ENCODE measurements at regions not wholly inside any gene's neighbourhood (a gene's known extent, or its start where the extent isn't known, plus 50 kb on each side); places are given as distances from the start of the nearest gene placed in this dataset.

GRCh38 chr3:170703121-170703588 lies 117.3 kb upstream of the SLC7A14 start:
- Histone ChIP-seq H2BK5ac (ENCODE audit: low read depth, low read length) (no peak overlapping the region), H4K5ac (ENCODE audit: insufficient read length, low read depth, low read length) (no peak overlapping the region), H2BK15ac (ENCODE audit: low read length) (no peak overlapping the region), H2BK20ac (ENCODE audit: low read length) (no peak overlapping the region), H3K18ac (ENCODE audit: extremely low read depth, low read length) (no peak overlapping the region), H4K8ac (ENCODE audit: extremely low read depth, insufficient read depth, low read length) (no peak overlapping the region), H2BK12ac (ENCODE audit: low read depth, low read length) (no peak overlapping the region), H3K27ac (ENCODE audit: low read depth, low read length) (no peak overlapping the region), H3K56ac (replicated peaks; ENCODE audit: insufficient read length, low read depth, low read length) (no peak overlapping the region), H4K20me1 (replicated peaks in 1 of 2; ENCODE audit: control insufficient read depth in 1 of 2, insufficient read depth in 2 of 2, low read length in 2 of 2) (no peaks in the 10 kb centered on the region), H3K9me3 (ENCODE audit: insufficient read depth in 2 of 2, low read depth in 1 of 2, low read length in 1 of 2) (no peaks in the 10 kb centered on the region), H2AK5ac (ENCODE audit: low read depth, low read length) (no peak overlapping the region), H3K14ac (ENCODE audit: insufficient read length) (no peak overlapping the region), H3K4ac (replicated peaks; ENCODE audit: insufficient read length, low read depth, low read length) (no peak overlapping the region), H3K23ac (ENCODE audit: insufficient read length) (no peak overlapping the region), H4K91ac (replicated peaks; ENCODE audit: insufficient read length, low read length) (no peak overlapping the region), H2BK120ac (replicated peaks; ENCODE audit: low read depth, low read length) (no peak overlapping the region), H3K9ac (replicated peaks in 1 of 4; ENCODE audit: extremely low read depth in 1 of 4, low read depth in 3 of 4, low read length in 3 of 4) (no peak overlapping the region), H3K4me2 (ENCODE audit: insufficient read depth in 1 of 2, low read depth in 2 of 2, low read length in 2 of 2) (no peak overlapping the region), H3K23me2 (ENCODE audit: low read depth, low read length) (no peaks in the 10 kb centered on the region; the same call in 1 of the 2 replicates), H3K27me3 (replicated peaks in 1 of 4; ENCODE audit: control insufficient read depth in 3 of 4, extremely low read depth in 1 of 4, insufficient read depth in 3 of 4, low read length in 3 of 4) (no peaks in the 10 kb centered on the region), H2AFZ (ENCODE audit: low read length) (no peak overlapping the region), H3K79me2 (ENCODE audit: control insufficient read depth in 1 of 2, insufficient read depth in 2 of 2, low read length in 2 of 2) (no peaks in the 10 kb centered on the region), H3K36me3 (ENCODE audit: control insufficient read depth in 2 of 4, insufficient read depth in 4 of 4, low read length in 3 of 4) (no peaks in the 10 kb centered on the region), H3K4me3 (ENCODE audit: extremely low read depth in 1 of 4, insufficient read depth in 2 of 4, low read depth in 3 of 4, low read length in 4 of 4) (no peak overlapping the region), H3K79me1 (ENCODE audit: low read depth, low read length) (no peaks in the 10 kb centered on the region), H3K4me1 (replicated peaks in 1 of 4; ENCODE audit: control insufficient read depth in 3 of 4, insufficient read depth in 4 of 4, low read length in 3 of 4) (no peaks in the 10 kb centered on the region; a peak in 1 of 7 replicates)
- FAIRE-seq (no peak), DNase-seq (ENCODE audit: low read depth in 1 of 2, low spot score in 2 of 2) (no peak)
- ChIA-PET POLR2A (ENCODE audit: partially characterized antibody) (no interaction called here), CTCF (ENCODE audit: partially characterized antibody) (interaction anchor here (1.2 to 2.2 kb wide), 3 partner anchors 12 to 108 kb away, joined by 3 to 7 read pairs (median 4); no protein-coding TSS in a partner anchor)
- no peak for TF ChIP-seq JUN (IDR thresholded peaks at IDR 0.05; ENCODE audit: low read depth, low read length)
- TF ChIP-seq SIX5 (IDR thresholded peaks at IDR 0.05; ENCODE audit: low read depth, low read length) = no peak
- no peak for TF ChIP-seq TAF1 (IDR thresholded peaks at IDR 0.05; ENCODE audit: low read depth, low read length)
- no peak for TF ChIP-seq NRF1 (IDR thresholded peaks at IDR 0.05; ENCODE audit: low read depth, low read length)
- TF ChIP-seq MAFK (IDR thresholded peaks at IDR 0.05; ENCODE audit: low read depth, low read length) = no peak
- WGBS, 2 experiments (ENCODE audit: extremely low coverage in 1 of 2, insufficient coverage in 1 of 2, insufficient read length in 1 of 2, insufficient replicate concordance in 2 of 2, low coverage in 1 of 2, low lambda C conversion rate in 2 of 2, missing lambda C conversion rate in 1 of 2) = 91% methylated on average over 1 of the region's 1 CpG; no CpG with 5 or more reads in 1 of the 2 experiments
